Colonic mucosa (tissue), 4 donors: ENCODE measurements at regions not wholly inside any gene's neighbourhood (a gene's known extent, or its start where the extent isn't known, plus 50 kb on each side); places are given as distances from the start of the nearest gene placed in this dataset.

Source experiments
- DNase-seq: peaks from one replicate; pipeline ENCODE4 v3.0.0-alpha.2; 2020
- H3K27ac ChIP-seq: fragments of 200-600 bp; one replicate; pipeline ENCODE4 v1.8.0; 2021
- H3K27me3 ChIP-seq: fragments of 200-600 bp; one replicate; pipeline ENCODE4 v1.8.0; 2021
- H3K36me3 ChIP-seq: fragments of 200-600 bp; one replicate; pipeline ENCODE4 v1.8.0; 2021
- H3K4me1 ChIP-seq: fragments of 200-600 bp; one replicate; pipeline ENCODE4 v1.8.0; 2021; ENCODE audit warnings: mild to moderate bottlenecking
- H3K4me3 ChIP-seq: fragments of 200-600 bp; one replicate; pipeline ENCODE4 v1.8.0; 2021
- H3K9ac ChIP-seq, 2 donors: one replicate each; pipeline ENCODE4 v1.7.0; 2013; ENCODE audit warnings: control low read depth in 2 of 2, low read depth in 2 of 2, low read length in 2 of 2
- H3K9me3 ChIP-seq: fragments of 200-600 bp; one replicate; pipeline ENCODE4 v1.8.0; 2021
- CTCF ChIP-seq: fragments of 200-600 bp; IDR thresholded peaks from one replicate; pipeline ENCODE4 v1.8.0; 2022; ENCODE audit warnings: antibody characterized with exemption, mild to moderate bottlenecking
- intact Hi-C: fragments of 100-400 bp; cut with DNase I; formaldehyde crosslinking; loops from one replicate; pipeline ENCODE4 v1.14.1; 2022
- donor health status: healthy.
- donor health status: DM: no; HTN: no; CAD: no.
- donor health status: DM: no; HTN: no; CAD: no.

DNA sequence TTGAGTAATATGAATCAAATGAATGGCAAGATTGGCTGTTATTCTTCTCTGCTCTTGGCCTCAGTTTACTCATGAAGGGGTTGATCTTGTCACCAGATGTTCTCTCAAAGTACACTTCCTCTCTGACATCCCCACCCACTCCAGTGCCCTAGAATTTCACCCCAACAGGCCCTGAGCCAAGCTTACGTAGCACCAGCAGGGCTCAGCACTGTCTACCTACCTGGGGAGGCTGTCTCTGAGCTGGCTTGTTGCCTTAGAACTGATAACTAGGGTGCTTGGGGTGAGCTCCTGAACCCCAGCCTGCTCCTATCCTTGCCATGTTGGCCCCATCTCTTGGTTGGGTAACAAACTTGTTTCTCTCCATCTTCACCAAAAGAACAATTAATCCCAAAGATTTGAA is 159.1 kb upstream of the USP24 start:
- intact Hi-C loops = loop anchor here (10.0 kb wide), 1 partner anchor 521 kb away; no protein-coding TSS in a partner anchor
- no peak overlapping the region for H3K9ac ChIP-seq
- no peak for DNase-seq
- H3K27ac ChIP-seq = no peak overlapping the region
- H3K9me3 ChIP-seq = no peaks in the 10 kb centered on the region
- no peak for TF ChIP-seq CTCF
- no peaks in the 10 kb centered on the region for H3K36me3 ChIP-seq
- H3K27me3 ChIP-seq = no peaks in the 10 kb centered on the region
- H3K4me1 ChIP-seq = no peaks in the 10 kb centered on the region
- H3K4me3 ChIP-seq = no peak overlapping the region

GRCh38 chr1:55369474-55369873 is 154.3 kb upstream of the USP24 start:
- intact Hi-C loops = no loop called here
- Histone ChIP-seq H3K27me3 (no peaks in the 10 kb centered on the region), H3K36me3 (no peaks in the 10 kb centered on the region), H3K27ac (no peak overlapping the region), H3K4me1 (no peaks in the 10 kb centered on the region), H3K9ac (no peak overlapping the region), H3K4me3 (no peak overlapping the region), H3K9me3 (no peaks in the 10 kb centered on the region)
- no peak for DNase-seq
- TF ChIP-seq CTCF = no peak

DNA sequence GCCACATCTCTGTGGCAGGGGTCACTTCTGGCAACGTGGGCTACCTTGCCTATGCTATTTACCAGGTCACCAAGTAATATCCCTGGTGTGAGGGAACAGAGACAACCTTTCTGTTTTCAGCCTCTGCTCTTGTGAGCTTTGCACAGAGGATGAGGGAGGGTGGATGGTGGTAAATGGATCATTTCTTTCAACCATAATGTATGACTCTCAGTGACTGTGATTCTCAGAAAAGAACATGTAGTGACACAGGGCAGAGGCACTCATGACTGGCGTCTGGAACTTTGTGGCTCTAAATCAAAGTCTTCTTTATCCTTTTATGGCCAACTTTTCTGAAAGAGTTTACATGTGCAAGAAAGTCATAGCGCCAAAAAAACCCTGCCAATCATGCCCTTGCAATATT is 153.5 kb upstream of the USP24 start:
- Histone ChIP-seq H3K27ac (no peak overlapping the region), H3K36me3 (no peaks in the 10 kb centered on the region), H3K27me3 (no peaks in the 10 kb centered on the region), H3K4me3 (no peak overlapping the region), H3K9me3 (no peaks in the 10 kb centered on the region), H3K4me1 (no peaks in the 10 kb centered on the region), H3K9ac (no peak overlapping the region)
- no peak for TF ChIP-seq CTCF
- DNase-seq = no peak
- intact Hi-C loops = no loop called here

- Histone ChIP-seq H3K9me3 (no peaks in the 10 kb centered on the region), H3K9ac (no peak overlapping the region), H3K27me3 (no peaks in the 10 kb centered on the region), H3K27ac (no peak overlapping the region), H3K4me3 (no peak overlapping the region), H3K4me1 (no peaks in the 10 kb centered on the region), H3K36me3 (no peaks in the 10 kb centered on the region)
- DNase-seq = no peak
- TF ChIP-seq CTCF = no peak
- intact Hi-C loops = no loop called here
These were observed 152.1 kb upstream of the USP24 start for GRCh38 chr1:55367273-55367672.

- Histone ChIP-seq H3K4me1 (no peaks in the 10 kb centered on the region), H3K4me3 (no peak overlapping the region), H3K27ac (no peak overlapping the region), H3K36me3 (no peaks in the 10 kb centered on the region), H3K9ac (no peak overlapping the region), H3K9me3 (no peaks in the 10 kb centered on the region), H3K27me3 (no peaks in the 10 kb centered on the region)
- intact Hi-C loops = no loop called here
- TF ChIP-seq CTCF = no peak
- no peak for DNase-seq
These were observed 149.1 kb upstream of the USP24 start for GRCh38 chr1:55364216-55364615.

GRCh38 chr1:55363268-55363667 is 148.1 kb upstream of the USP24 start:
- H3K9ac ChIP-seq = no peak overlapping the region
- no peak overlapping the region for H3K27ac ChIP-seq
- H3K27me3 ChIP-seq = no peaks in the 10 kb centered on the region
- intact Hi-C loops = no loop called here
- no peaks in the 10 kb centered on the region for H3K36me3 ChIP-seq
- no peaks in the 10 kb centered on the region for H3K9me3 ChIP-seq
- DNase-seq = no peak
- TF ChIP-seq CTCF = no peak
- H3K4me3 ChIP-seq = no peak overlapping the region
- H3K4me1 ChIP-seq = no peaks in the 10 kb centered on the region
